T follicular helper cell (primary cell): ENCODE measurements at regions not wholly inside any gene's neighbourhood (a gene's known extent, or its start where the extent isn't known, plus 50 kb on each side); places are given as distances from the start of the nearest gene placed in this dataset.

Source experiments
- DNase-seq: peaks from one replicate; pipeline ENCODE4 v3.0.0-alpha.2; 2020; ENCODE audit warnings: low read depth

- DNase-seq: no peak
Observed at GRCh38 chr11:112858289-112859023, 102.8 kb upstream of the NCAM1 start.

- no peak for DNase-seq
Observed at GRCh38 chr11:112859787-112860186, 101.4 kb upstream of the NCAM1 start.

- DNase-seq: no peak
Observed at GRCh38 chr11:112861356-112861755, 99.9 kb upstream of the NCAM1 start.

- DNase-seq: no peak
Observed at GRCh38 chr11:112863305-112863704, 97.9 kb upstream of the NCAM1 start.

GRCh38 chr11:112864672-112865071 lies 96.5 kb upstream of the NCAM1 start:
- DNase-seq: no peak

GRCh38 chr11:112871909-112872500 lies 89.2 kb upstream of the NCAM1 start:
- no peak for DNase-seq

GRCh38 chr11:112874980-112875379 lies 86.2 kb upstream of the NCAM1 start:
- DNase-seq: no peak

GRCh38 chr11:112877581-112877980 lies 83.6 kb upstream of the NCAM1 start:
- no peak for DNase-seq

GRCh38 chr11:112878033-112878601 lies 83.1 kb upstream of the NCAM1 start:
- DNase-seq: no peak

- DNase-seq: no peak
Observed at GRCh38 chr11:112880495-112880894, 80.7 kb upstream of the NCAM1 start.

- DNase-seq: no peak
Observed at GRCh38 chr11:112881461-112881860, 79.8 kb upstream of the NCAM1 start.

- no peak for DNase-seq
Observed at GRCh38 chr11:112882494-112883381, 78.5 kb upstream of the NCAM1 start.

- DNase-seq: no peak
Observed at GRCh38 chr11:112884012-112884767, 77.0 kb upstream of the NCAM1 start.

GRCh38 chr11:112885744-112886433 lies 75.3 kb upstream of the NCAM1 start:
- DNase-seq: no peak

GRCh38 chr11:112886434-112887370 lies 74.5 kb upstream of the NCAM1 start:
- DNase-seq: no peak

- DNase-seq: no peak
Observed at GRCh38 chr11:112889446-112889845, 71.8 kb upstream of the NCAM1 start.

GRCh38 chr11:112899235-112900006 lies 61.8 kb upstream of the NCAM1 start:
- DNase-seq: no peak

- no peak for DNase-seq
Observed at GRCh38 chr11:112901924-112902323, 59.3 kb upstream of the NCAM1 start.

- DNase-seq: no peak
Observed at GRCh38 chr11:112902361-112903011, 58.7 kb upstream of the NCAM1 start.
